Ishikawa (cell line): ENCODE measurements at regions not wholly inside any gene's neighbourhood (a gene's known extent, or its start where the extent isn't known, plus 50 kb on each side); places are given as distances from the start of the nearest gene placed in this dataset.

Source experiments
- CEBPB ChIP-seq: IDR thresholded peaks from 2 replicates; pipeline ENCODE4 v1.6.1; 2012
- CREB1 ChIP-seq: IDR thresholded peaks from 2 replicates; pipeline ENCODE4 v1.6.1; 2012; ENCODE audit warnings: low read depth
- EGR1 ChIP-seq: IDR thresholded peaks from 2 replicates; pipeline ENCODE4 v1.6.1; 2012
- EP300 ChIP-seq: IDR thresholded peaks from 2 replicates; pipeline ENCODE4 v1.6.1; 2012; ENCODE audit warnings: borderline replicate concordance
- FOXM1 ChIP-seq: IDR thresholded peaks from 2 replicates; pipeline ENCODE4 v1.6.1; 2012; ENCODE audit warnings: low read depth, borderline replicate concordance
- NFIC ChIP-seq: IDR thresholded peaks from 2 replicates; pipeline ENCODE4 v1.6.1; 2012
- RAD21 ChIP-seq: IDR thresholded peaks from 2 replicates; pipeline ENCODE4 v1.6.1; 2012; ENCODE audit warnings: low read depth
- TAF1 ChIP-seq: IDR thresholded peaks from 2 replicates; pipeline ENCODE4 v1.6.1; 2012; ENCODE audit warnings: low read depth, mild to moderate bottlenecking
- TCF12 ChIP-seq: IDR thresholded peaks from 2 replicates; pipeline ENCODE4 v1.6.1; 2012; ENCODE audit warnings: low read depth
- TEAD4 ChIP-seq: IDR thresholded peaks from 2 replicates; pipeline ENCODE4 v1.6.1; 2012
- YY1 ChIP-seq: IDR thresholded peaks from 2 replicates; pipeline ENCODE4 v1.6.1; 2012; ENCODE audit warnings: low read depth
- ZBTB7A ChIP-seq: IDR thresholded peaks from 2 replicates; pipeline ENCODE4 v1.6.1; 2012; ENCODE audit warnings: low read depth
- TF ChIP-seq, protein P1 (sequence below): IDR thresholded peaks from 2 replicates; pipeline ENCODE4 v1.6.1; 2012; ENCODE audit warnings: low read depth, mild to moderate bottlenecking
- TF ChIP-seq, protein P2 (sequence below): IDR thresholded peaks from 2 replicates; pipeline ENCODE4 v1.6.1; 2012
- TF ChIP-seq, protein P3 (sequence below): IDR thresholded peaks from 2 replicates; pipeline ENCODE4 v1.6.1; 2012

DNA sequence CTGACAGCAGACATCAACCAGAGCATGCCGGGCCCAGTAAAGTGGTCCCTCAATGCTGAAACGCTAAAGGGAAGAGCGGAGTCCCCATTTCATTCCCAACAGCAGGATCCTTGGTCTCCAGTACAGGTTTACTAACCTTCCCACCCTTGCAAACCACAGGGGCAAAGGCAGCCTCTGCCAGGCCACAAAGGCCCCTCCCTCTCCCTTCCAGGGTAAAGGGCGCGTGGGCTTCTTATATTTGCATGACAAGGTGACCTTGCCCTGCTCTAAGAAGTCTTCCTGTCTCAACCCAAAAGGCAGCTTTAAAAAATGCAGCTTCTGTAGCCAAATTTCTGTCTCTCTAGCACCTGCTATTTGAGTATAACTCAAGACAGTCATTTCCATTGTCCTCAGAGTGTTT, 131.5 kb upstream of the PTCH1 start:
- TF ChIP-seq, protein P1, sequence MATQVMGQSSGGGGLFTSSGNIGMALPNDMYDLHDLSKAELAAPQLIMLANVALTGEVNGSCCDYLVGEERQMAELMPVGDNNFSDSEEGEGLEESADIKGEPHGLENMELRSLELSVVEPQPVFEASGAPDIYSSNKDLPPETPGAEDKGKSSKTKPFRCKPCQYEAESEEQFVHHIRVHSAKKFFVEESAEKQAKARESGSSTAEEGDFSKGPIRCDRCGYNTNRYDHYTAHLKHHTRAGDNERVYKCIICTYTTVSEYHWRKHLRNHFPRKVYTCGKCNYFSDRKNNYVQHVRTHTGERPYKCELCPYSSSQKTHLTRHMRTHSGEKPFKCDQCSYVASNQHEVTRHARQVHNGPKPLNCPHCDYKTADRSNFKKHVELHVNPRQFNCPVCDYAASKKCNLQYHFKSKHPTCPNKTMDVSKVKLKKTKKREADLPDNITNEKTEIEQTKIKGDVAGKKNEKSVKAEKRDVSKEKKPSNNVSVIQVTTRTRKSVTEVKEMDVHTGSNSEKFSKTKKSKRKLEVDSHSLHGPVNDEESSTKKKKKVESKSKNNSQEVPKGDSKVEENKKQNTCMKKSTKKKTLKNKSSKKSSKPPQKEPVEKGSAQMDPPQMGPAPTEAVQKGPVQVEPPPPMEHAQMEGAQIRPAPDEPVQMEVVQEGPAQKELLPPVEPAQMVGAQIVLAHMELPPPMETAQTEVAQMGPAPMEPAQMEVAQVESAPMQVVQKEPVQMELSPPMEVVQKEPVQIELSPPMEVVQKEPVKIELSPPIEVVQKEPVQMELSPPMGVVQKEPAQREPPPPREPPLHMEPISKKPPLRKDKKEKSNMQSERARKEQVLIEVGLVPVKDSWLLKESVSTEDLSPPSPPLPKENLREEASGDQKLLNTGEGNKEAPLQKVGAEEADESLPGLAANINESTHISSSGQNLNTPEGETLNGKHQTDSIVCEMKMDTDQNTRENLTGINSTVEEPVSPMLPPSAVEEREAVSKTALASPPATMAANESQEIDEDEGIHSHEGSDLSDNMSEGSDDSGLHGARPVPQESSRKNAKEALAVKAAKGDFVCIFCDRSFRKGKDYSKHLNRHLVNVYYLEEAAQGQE, result no peak
- no peak for TF ChIP-seq CEBPB
- TF ChIP-seq, protein P2, sequence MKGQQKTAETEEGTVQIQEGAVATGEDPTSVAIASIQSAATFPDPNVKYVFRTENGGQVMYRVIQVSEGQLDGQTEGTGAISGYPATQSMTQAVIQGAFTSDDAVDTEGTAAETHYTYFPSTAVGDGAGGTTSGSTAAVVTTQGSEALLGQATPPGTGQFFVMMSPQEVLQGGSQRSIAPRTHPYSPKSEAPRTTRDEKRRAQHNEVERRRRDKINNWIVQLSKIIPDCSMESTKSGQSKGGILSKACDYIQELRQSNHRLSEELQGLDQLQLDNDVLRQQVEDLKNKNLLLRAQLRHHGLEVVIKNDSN, result no peak
- no peak for TF ChIP-seq FOXM1
- TF ChIP-seq EP300, result no peak
- no peak for TF ChIP-seq EGR1
- TF ChIP-seq NFIC, result no peak
- TF ChIP-seq TAF1, result no peak
- TF ChIP-seq CREB1, result no peak
- TF ChIP-seq YY1, result no peak
- no peak for TF ChIP-seq TEAD4
- TF ChIP-seq RAD21, result no peak
- no peak for TF ChIP-seq ZBTB7A
- TF ChIP-seq TCF12, result no peak
- TF ChIP-seq, protein P3, sequence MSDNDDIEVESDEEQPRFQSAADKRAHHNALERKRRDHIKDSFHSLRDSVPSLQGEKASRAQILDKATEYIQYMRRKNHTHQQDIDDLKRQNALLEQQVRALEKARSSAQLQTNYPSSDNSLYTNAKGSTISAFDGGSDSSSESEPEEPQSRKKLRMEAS, result no peak

DNA sequence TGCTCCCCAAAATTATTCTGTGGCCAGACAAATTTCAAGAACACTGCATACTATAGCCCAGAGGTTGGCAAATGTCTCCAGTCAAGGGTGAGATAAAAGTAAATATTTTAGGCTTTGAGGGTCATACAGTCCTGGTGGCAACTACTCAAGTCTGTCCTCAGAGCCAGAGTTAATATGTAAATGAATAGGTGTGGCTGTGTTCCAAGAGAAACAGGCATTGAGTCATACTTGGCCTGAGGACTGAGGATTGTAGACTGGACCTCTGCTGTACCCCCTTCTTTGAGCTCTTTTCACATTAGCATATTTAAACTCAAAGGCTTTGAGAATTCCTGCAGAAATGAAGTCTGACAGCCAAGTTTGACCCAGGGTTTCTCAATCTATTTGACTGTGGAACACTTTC, 129.2 kb upstream of the PTCH1 start:
- no peak for TF ChIP-seq TEAD4
- TF ChIP-seq RAD21, result no peak
- TF ChIP-seq NFIC, result no peak
- TF ChIP-seq, protein P1, result no peak
- TF ChIP-seq, protein P3, result no peak
- TF ChIP-seq YY1, result no peak
- TF ChIP-seq TCF12, result no peak
- TF ChIP-seq CEBPB, result no peak
- TF ChIP-seq, protein P2, result no peak

DNA sequence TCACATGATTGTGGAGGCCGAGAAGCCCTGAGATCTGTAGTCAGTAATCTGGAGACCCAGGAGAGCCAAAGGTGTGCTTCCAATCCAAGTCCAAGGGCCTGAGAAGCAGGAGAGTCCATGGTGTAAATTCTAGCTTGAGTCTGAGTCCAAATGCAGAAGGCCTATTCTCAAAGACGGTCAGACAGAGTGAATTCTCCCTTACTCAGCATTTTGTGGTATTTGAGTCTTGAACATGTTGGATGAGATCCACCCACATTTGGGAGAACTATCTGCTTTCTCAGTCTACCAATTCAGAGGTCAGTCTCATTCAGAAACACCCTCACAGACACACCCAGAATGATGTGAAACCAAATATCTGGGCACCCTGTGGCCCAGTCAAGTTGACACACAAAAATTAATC, 128.8 kb upstream of the PTCH1 start:
- TF ChIP-seq, protein P1, result no peak
- TF ChIP-seq ZBTB7A (no peak), TAF1 (no peak), EP300 (no peak)

DNA sequence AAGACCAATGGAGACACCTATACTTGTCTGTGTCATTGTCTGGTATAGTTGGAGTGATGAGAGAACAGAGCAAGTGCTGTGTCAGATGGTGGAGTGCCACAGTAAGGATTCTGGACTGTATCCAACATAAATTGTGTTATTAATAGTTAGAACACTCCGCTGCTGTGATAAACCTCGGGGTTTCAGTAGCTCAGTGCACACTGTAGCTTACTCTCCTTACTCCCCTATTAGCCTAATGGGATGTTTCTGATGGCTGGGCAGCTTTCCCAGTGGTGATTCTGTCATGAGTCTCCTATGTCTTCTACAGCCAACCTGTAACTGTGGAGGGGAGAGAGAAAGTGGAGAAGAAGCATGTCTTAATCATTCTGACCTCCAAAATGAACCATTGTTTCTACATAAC, 127.6 kb upstream of the PTCH1 start:
- TF ChIP-seq CEBPB, result no peak
- TF ChIP-seq NFIC, result no peak
- TF ChIP-seq ZBTB7A, result no peak
- TF ChIP-seq EP300, result no peak
- TF ChIP-seq RAD21, result no peak
- TF ChIP-seq EGR1, result no peak
- TF ChIP-seq TAF1, result no peak
- no peak for TF ChIP-seq TEAD4
- TF ChIP-seq, protein P1, result no peak
- TF ChIP-seq YY1, result no peak
- TF ChIP-seq FOXM1, result no peak
- TF ChIP-seq TCF12, result no peak
- TF ChIP-seq, protein P3, result no peak
- TF ChIP-seq CREB1, result no peak
- TF ChIP-seq, protein P2, result no peak
